Immature natural killer cell (primary cell): ENCODE measurements at regions not wholly inside any gene's neighbourhood (a gene's known extent, or its start where the extent isn't known, plus 50 kb on each side); places are given as distances from the start of the nearest gene placed in this dataset.
"Not testable (repeated sequence)": the region's sequence is repeated elsewhere in the genome, so short reads cannot be mapped to it uniquely, and the experiment has no call there.

Source experiments
- DNase-seq, 3 donors: peaks; one replicate each; pipeline ENCODE4 v3.0.0; 2022; ENCODE audit warnings: mixed read lengths in 1 of 3
- H3K27ac Mint-ChIP-seq, 6 donors: one replicate each; pipeline ENCODE4 v1.8.0; 2020; ENCODE audit warnings: mixed read lengths in 6 of 6, mild to moderate bottlenecking in 5 of 6, inconsistent platforms in 4 of 6, moderate library complexity in 3 of 6
- H3K27me3 Mint-ChIP-seq, 3 donors: one replicate each; pipeline ENCODE4 v1.8.0; 2020 to 2021; ENCODE audit warnings: low read depth in 3 of 3, mild to moderate bottlenecking in 3 of 3, mixed read lengths in 3 of 3, moderate library complexity in 3 of 3, inconsistent platforms in 1 of 3
- H3K36me3 Mint-ChIP-seq, 3 donors: one replicate each; pipeline ENCODE4 v1.8.0; 2020; ENCODE audit warnings: mixed read lengths in 3 of 3, inconsistent platforms in 2 of 3, mild to moderate bottlenecking in 2 of 3
- H3K4me1 Mint-ChIP-seq, 2 donors: one replicate each; pipeline ENCODE4 v1.8.0; 2020; ENCODE audit warnings: inconsistent platforms in 2 of 2, mild to moderate bottlenecking in 2 of 2, mixed read lengths in 2 of 2, moderate library complexity in 1 of 2
- H3K4me3 Mint-ChIP-seq, 5 donors: one replicate each; pipeline ENCODE4 v1.8.0; 2020; ENCODE audit warnings: mild to moderate bottlenecking in 5 of 5, mixed read lengths in 5 of 5, inconsistent platforms in 3 of 5, moderate library complexity in 3 of 5
- H3K9me3 Mint-ChIP-seq, 6 donors: one replicate each; pipeline ENCODE4 v1.8.0; 2020; ENCODE audit warnings: mild to moderate bottlenecking in 6 of 6, mixed read lengths in 6 of 6, inconsistent platforms in 4 of 6, moderate library complexity in 3 of 6

- H3K36me3 Mint-ChIP-seq, H3K27me3 Mint-ChIP-seq, H3K9me3 Mint-ChIP-seq: not testable (repeated sequence)
- peak; percentile 50 to 77 (median 68) for DNase-seq
- H3K4me3 Mint-ChIP-seq: peak overlapping the region; percentile 62 to 86 (median 77)
- H3K4me1 Mint-ChIP-seq: peaks cover 8 to 12% of the 10 kb centered on the region in 2 donors
- peak overlapping the region; percentile 23 to 92 (median 80) for H3K27ac Mint-ChIP-seq
Observed at GRCh38 chr2:113551637-113552318, 53.3 kb downstream of the FOXD4L1 start.

- H3K4me1 Mint-ChIP-seq, DNase-seq, H3K4me3 Mint-ChIP-seq, H3K9me3 Mint-ChIP-seq, H3K27me3 Mint-ChIP-seq, H3K36me3 Mint-ChIP-seq, H3K27ac Mint-ChIP-seq: not testable (repeated sequence)
Observed at GRCh38 chr2:113559820-113560219, 61.4 kb downstream of the FOXD4L1 start.

GRCh38 chr2:113562662-113563061 lies 64.2 kb downstream of the FOXD4L1 start:
- H3K4me1 Mint-ChIP-seq, H3K27me3 Mint-ChIP-seq, H3K4me3 Mint-ChIP-seq, DNase-seq, H3K9me3 Mint-ChIP-seq, H3K36me3 Mint-ChIP-seq, H3K27ac Mint-ChIP-seq: not testable (repeated sequence)

- DNase-seq, H3K36me3 Mint-ChIP-seq, H3K4me1 Mint-ChIP-seq, H3K27me3 Mint-ChIP-seq, H3K4me3 Mint-ChIP-seq, H3K27ac Mint-ChIP-seq, H3K9me3 Mint-ChIP-seq: not testable (repeated sequence)
Observed at GRCh38 chr2:113566674-113567480, 60.2 kb upstream of the RABL2A start.

- not testable (repeated sequence) for H3K9me3 Mint-ChIP-seq, H3K27me3 Mint-ChIP-seq, DNase-seq, H3K27ac Mint-ChIP-seq, H3K36me3 Mint-ChIP-seq, H3K4me1 Mint-ChIP-seq, H3K4me3 Mint-ChIP-seq
Observed at GRCh38 chr2:113567481-113567849, 59.6 kb upstream of the RABL2A start.

GRCh38 chr2:113568231-113568630 lies 58.8 kb upstream of the RABL2A start:
- not testable (repeated sequence) for H3K9me3 Mint-ChIP-seq, H3K36me3 Mint-ChIP-seq, H3K27ac Mint-ChIP-seq, H3K4me3 Mint-ChIP-seq, H3K4me1 Mint-ChIP-seq, DNase-seq
- H3K27me3 Mint-ChIP-seq: peaks cover 1 to 10% (median 2%) of the 10 kb centered on the region in 3 donors

GRCh38 chr2:113570082-113570481 lies 57.0 kb upstream of the RABL2A start:
- H3K36me3 Mint-ChIP-seq, H3K4me3 Mint-ChIP-seq, H3K27ac Mint-ChIP-seq, H3K4me1 Mint-ChIP-seq, H3K9me3 Mint-ChIP-seq, DNase-seq: not testable (repeated sequence)
- peaks cover 1 to 10% (median 2%) of the 10 kb centered on the region in 3 donors for H3K27me3 Mint-ChIP-seq

GRCh38 chr2:113570509-113571009 lies 56.5 kb upstream of the RABL2A start:
- not testable (repeated sequence) for H3K36me3 Mint-ChIP-seq, H3K27ac Mint-ChIP-seq, DNase-seq, H3K9me3 Mint-ChIP-seq, H3K4me1 Mint-ChIP-seq, H3K4me3 Mint-ChIP-seq
- H3K27me3 Mint-ChIP-seq: peaks cover 1 to 10% (median 2%) of the 10 kb centered on the region in 3 donors

- not testable (repeated sequence) for H3K4me3 Mint-ChIP-seq, H3K36me3 Mint-ChIP-seq, H3K27ac Mint-ChIP-seq, DNase-seq, H3K9me3 Mint-ChIP-seq, H3K4me1 Mint-ChIP-seq
- peaks cover 1 to 10% (median 2%) of the 10 kb centered on the region in 3 donors for H3K27me3 Mint-ChIP-seq
Observed at GRCh38 chr2:113571482-113572068, 55.5 kb upstream of the RABL2A start.

- not testable (repeated sequence) for H3K36me3 Mint-ChIP-seq, H3K4me1 Mint-ChIP-seq, H3K9me3 Mint-ChIP-seq, DNase-seq, H3K4me3 Mint-ChIP-seq, H3K27ac Mint-ChIP-seq
- H3K27me3 Mint-ChIP-seq: peaks cover 1 to 10% (median 2%) of the 10 kb centered on the region in 3 donors
Observed at GRCh38 chr2:113575721-113576120, 51.3 kb upstream of the RABL2A start.

- H3K4me1 Mint-ChIP-seq, H3K4me3 Mint-ChIP-seq: not testable (repeated sequence)
Observed at GRCh38 chr2:113576353-113576752, 50.7 kb upstream of the RABL2A start.

More at GRCh38 chr2:113576353-113576752, 50.7 kb upstream of the RABL2A start:
- not testable (repeated sequence) for H3K27ac Mint-ChIP-seq, H3K9me3 Mint-ChIP-seq, DNase-seq, H3K36me3 Mint-ChIP-seq, H3K27me3 Mint-ChIP-seq
